IMR-90 (cell line): ENCODE measurements at regions not wholly inside any gene's neighbourhood (a gene's known extent, or its start where the extent isn't known, plus 50 kb on each side); places are given as distances from the start of the nearest gene placed in this dataset.

ENCODE experiments used
- ATAC-seq: fragments of 200-7000 bp; cut with Tn5 transposase; 2 replicates; pipeline ENCODE4 v1.9.1; 2020; ENCODE audit warnings: low read depth, mild to moderate bottlenecking, moderate library complexity
- BruUV-seq: library from RNA; stranded (reverse); fragments of 400-500 nt; replicated peaks from 2 replicates; lab custom pipeline; 2021; lab: Mats Ljungman, UMichigan
- CTCF ChIA-PET: fragments of 300-600 bp; formaldehyde crosslinking; extraction: SDS; loops from one replicate; lab custom pipeline; 2021; ENCODE audit warnings: antibody characterized with exemption; lab: Yijun Ruan, JAX
- POLR2A ChIA-PET: fragments of 300-600 bp; sonication (Branson Sonifier 250); formaldehyde crosslinking; loops from one replicate; lab custom pipeline; 2022; ENCODE audit warnings: antibody characterized with exemption; ENCODE audit not compliant: unreplicated experiment; lab: Charles Lee
- DNase-seq: peaks from one replicate; pipeline ENCODE4 v3.0.0; 2013
- H2AFZ ChIP-seq: replicated peaks from 2 replicates; pipeline ENCODE3; 2013; ENCODE audit warnings: low read length, mild to moderate bottlenecking; ENCODE audit not compliant: poor library complexity
- H2AK5ac ChIP-seq: 2 replicates; pipeline ENCODE4 v1.6.1; 2013; ENCODE audit warnings: low read depth, low read length, inconsistent platforms
- H2AK9ac ChIP-seq: replicated peaks from 2 replicates; pipeline ENCODE3; 2013; ENCODE audit warnings: mild to moderate bottlenecking, low read depth, low read length, moderate library complexity; ENCODE audit not compliant: poor library complexity
- H2BK120ac ChIP-seq: 2 replicates; pipeline ENCODE4 v1.6.1; 2013; ENCODE audit warnings: low read depth, low read length, inconsistent platforms
- H2BK15ac ChIP-seq: 3 replicates; pipeline ENCODE4 v1.6.1; 2013; ENCODE audit warnings: low read depth, low read length, inconsistent platforms
- H2BK20ac ChIP-seq: 2 replicates; pipeline ENCODE4 v1.6.1; 2013; ENCODE audit warnings: low read depth, mild to moderate bottlenecking, inconsistent platforms, low read length, moderate library complexity
- H2BK5ac ChIP-seq: 2 replicates; pipeline ENCODE4 v1.6.1; 2013; ENCODE audit warnings: mild to moderate bottlenecking, low read depth, low read length, inconsistent platforms; ENCODE audit not compliant: poor library complexity, severe bottlenecking
- H3K14ac ChIP-seq: replicated peaks from 2 replicates; pipeline ENCODE4 v1.6.1; 2013; ENCODE audit warnings: low read depth, low read length, inconsistent platforms
- H3K18ac ChIP-seq: 2 replicates; pipeline ENCODE4 v1.6.1; 2013; ENCODE audit warnings: low read depth, low read length, control low read depth
- H3K23ac ChIP-seq: 2 replicates; pipeline ENCODE4 v1.6.1; 2013; ENCODE audit warnings: low read depth, low read length, inconsistent platforms
- H3K27ac ChIP-seq: 2 replicates; pipeline ENCODE4 v1.5.1; 2013; ENCODE audit warnings: mild to moderate bottlenecking, control low read depth, low read length; ENCODE audit not compliant: insufficient read depth
- H3K27me3 ChIP-seq: 2 replicates; pipeline ENCODE4 v1.6.1; 2013; ENCODE audit warnings: low read length; ENCODE audit not compliant: control insufficient read depth, insufficient read depth
- H3K36me3 ChIP-seq: 2 replicates; pipeline ENCODE4 v1.6.1; 2013; ENCODE audit warnings: low read length, mixed read lengths; ENCODE audit not compliant: control insufficient read depth, insufficient read depth
- H3K4ac ChIP-seq: 2 replicates; pipeline ENCODE4 v1.6.1; 2013; ENCODE audit warnings: low read depth, low read length, inconsistent platforms
- H3K4me1 ChIP-seq: 2 replicates; pipeline ENCODE4 v1.6.1; 2013; ENCODE audit warnings: low read length, mixed read lengths; ENCODE audit not compliant: control insufficient read depth, insufficient read depth
- H3K4me2 ChIP-seq: 2 replicates; pipeline ENCODE4 v1.6.1; 2013; ENCODE audit warnings: low read depth, mild to moderate bottlenecking, control low read depth, low read length, moderate library complexity
- H3K4me3 ChIP-seq: 2 replicates; pipeline ENCODE4 v1.5.1; 2013; ENCODE audit warnings: low read depth, mild to moderate bottlenecking, control low read depth, low read length, moderate library complexity; ENCODE audit not compliant: insufficient read depth
- H3K56ac ChIP-seq: 2 replicates; pipeline ENCODE4 v1.6.1; 2013; ENCODE audit warnings: low read length, inconsistent platforms; ENCODE audit not compliant: insufficient read depth; ENCODE audit errors: extremely low read depth
- H3K79me1 ChIP-seq, 2 experiments: 2 replicates each; pipeline ENCODE4 v1.6.1; 2013; ENCODE audit warnings: low read length in 2 of 2, inconsistent platforms in 1 of 2, low read depth in 1 of 2
- H3K9ac ChIP-seq: 2 replicates; pipeline ENCODE4 v1.6.1; 2013; ENCODE audit warnings: low read depth, low read length, control low read depth
- H3K9me1 ChIP-seq: 2 replicates; pipeline ENCODE4 v1.6.1; 2013; ENCODE audit warnings: low read length, inconsistent platforms; ENCODE audit not compliant: insufficient read depth
- H3K9me3 ChIP-seq: 2 replicates; pipeline ENCODE4 v1.6.1; 2013; ENCODE audit warnings: low read length; ENCODE audit not compliant: control insufficient read depth, insufficient read depth
- H4K20me1 ChIP-seq: 2 replicates; pipeline ENCODE4 v1.6.1; 2013; ENCODE audit warnings: low read length, inconsistent platforms; ENCODE audit not compliant: insufficient read depth
- H4K5ac ChIP-seq: 2 replicates; pipeline ENCODE4 v1.6.1; 2013; ENCODE audit warnings: mild to moderate bottlenecking, low read depth, low read length, control low read depth
- H4K8ac ChIP-seq, 2 experiments: 2 replicates each; pipeline ENCODE4 v1.6.1; 2013; ENCODE audit warnings: low read depth in 2 of 2, low read length in 2 of 2, control low read depth in 1 of 2, inconsistent platforms in 1 of 2
- H4K91ac ChIP-seq: 2 replicates; pipeline ENCODE4 v1.6.1; 2013; ENCODE audit warnings: low read depth, low read length, inconsistent platforms; ENCODE audit not compliant: insufficient read depth
- FOS ChIP-seq: fragments of 150-350 bp; IDR thresholded peaks from 2 replicates; pipeline ENCODE4 v1.6.1; 2016; ENCODE audit warnings: low read depth, low read length
- POLR2A ChIP-seq: IDR thresholded peaks from 2 replicates; pipeline ENCODE4 v1.6.1; 2012; ENCODE audit warnings: mild to moderate bottlenecking, low read depth, low read length
- WGBS, 2 experiments: methylation state at CpG; one replicate each; pipeline versions ENCODE4 v1.1.5 to v1.1.7; 2013; ENCODE audit warnings: missing lambda C conversion rate in 2 of 2; ENCODE audit not compliant: insufficient read length in 1 of 2; ENCODE audit errors: extremely low coverage in 2 of 2; 5-methylcytosine and 5-hydroxymethylcytosine counted together
- dilution Hi-C: fragments of 300-500 bp; cut with HindIII; formaldehyde crosslinking; loops from one replicate; pipeline ENCODE4 v1.14.3; 2018; ENCODE audit warnings: low sequenced_read_pairs; ENCODE audit not compliant: unreplicated experiment
- in situ Hi-C: fragments of 300-500 bp; cut with MboI; formaldehyde crosslinking; loops from 3 replicates; pipeline ENCODE4 v1.14.3; 2019; ENCODE audit warnings: low sequenced_read_pairs, inconsistent platforms, mixed read lengths
- intact Hi-C: fragments of 100-400 bp; cut with micrococcal nuclease; formaldehyde crosslinking; loops from 2 replicates; pipeline ENCODE4 v1.10.0; 2022
- TF ChIP-seq, protein P1 (sequence below): fragments of 150-350 bp; IDR thresholded peaks from 2 replicates; pipeline ENCODE4 v1.6.1; 2016; ENCODE audit warnings: low read depth, mild to moderate bottlenecking, low read length, moderate library complexity, borderline replicate concordance
- TF ChIP-seq, protein P2 (sequence below): conservative IDR thresholded peaks from 2 replicates; pipeline ENCODE4 v1.5.1; 2012; ENCODE audit warnings: mild to moderate bottlenecking, low read depth, low read length, improper control_type of control experiment

GRCh38 chr16:49055824-49056545, 225.7 kb downstream of the CBLN1 start:
- WGBS, 2 experiments, result 69% methylated on average over 2 of the region's 6 CpGs; no CpG with 5 or more reads in 1 of the 2 experiments
- Histone ChIP-seq H3K4me1 (no peaks in the 10 kb centered on the region), H3K9me1 (no peaks in the 10 kb centered on the region), H2BK5ac (no peak overlapping the region), H3K23ac (no peak overlapping the region), H2BK15ac (no peak overlapping the region), H2AK9ac (no peak overlapping the region), H3K4me3 (no peak overlapping the region), H3K18ac (no peak overlapping the region), H3K9ac (no peak overlapping the region), H3K27ac (no peak overlapping the region), H3K56ac (no peak overlapping the region), H2AFZ (peak overlapping the region; percentile 36), H3K79me1 (no peaks in the 10 kb centered on the region), H4K8ac (no peak overlapping the region), H3K27me3 (no peaks in the 10 kb centered on the region; the same call in 1 of the 2 replicates), H2AK5ac (no peak overlapping the region), H3K36me3 (no peaks in the 10 kb centered on the region), H3K14ac (no peak overlapping the region), H4K5ac (no peak overlapping the region), H4K91ac (no peak overlapping the region), H4K20me1 (no peaks in the 10 kb centered on the region), H2BK120ac (no peak overlapping the region), H3K9me3 (no peaks in the 10 kb centered on the region), H2BK20ac (no peak overlapping the region), H3K4me2 (no peak overlapping the region), H3K4ac (no peak overlapping the region)
- intact Hi-C loops (no loop called here), dilution Hi-C loops (no loop called here), in situ Hi-C loops (no loop called here)
- CTCF ChIA-PET, result interaction anchor here (1.0 kb wide), 1 partner anchor 159 kb away, joined by 3 read pairs; no protein-coding TSS in a partner anchor
- POLR2A ChIA-PET, result no interaction called here
- DNase-seq, result no peak
- BruUV-seq, result no TSS peak
- no peak for ATAC-seq
- TF ChIP-seq FOS (no peak), POLR2A (no peak)
- TF ChIP-seq, protein P1, sequence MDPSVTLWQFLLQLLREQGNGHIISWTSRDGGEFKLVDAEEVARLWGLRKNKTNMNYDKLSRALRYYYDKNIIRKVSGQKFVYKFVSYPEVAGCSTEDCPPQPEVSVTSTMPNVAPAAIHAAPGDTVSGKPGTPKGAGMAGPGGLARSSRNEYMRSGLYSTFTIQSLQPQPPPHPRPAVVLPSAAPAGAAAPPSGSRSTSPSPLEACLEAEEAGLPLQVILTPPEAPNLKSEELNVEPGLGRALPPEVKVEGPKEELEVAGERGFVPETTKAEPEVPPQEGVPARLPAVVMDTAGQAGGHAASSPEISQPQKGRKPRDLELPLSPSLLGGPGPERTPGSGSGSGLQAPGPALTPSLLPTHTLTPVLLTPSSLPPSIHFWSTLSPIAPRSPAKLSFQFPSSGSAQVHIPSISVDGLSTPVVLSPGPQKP, result no peak
- TF ChIP-seq, protein P2, sequence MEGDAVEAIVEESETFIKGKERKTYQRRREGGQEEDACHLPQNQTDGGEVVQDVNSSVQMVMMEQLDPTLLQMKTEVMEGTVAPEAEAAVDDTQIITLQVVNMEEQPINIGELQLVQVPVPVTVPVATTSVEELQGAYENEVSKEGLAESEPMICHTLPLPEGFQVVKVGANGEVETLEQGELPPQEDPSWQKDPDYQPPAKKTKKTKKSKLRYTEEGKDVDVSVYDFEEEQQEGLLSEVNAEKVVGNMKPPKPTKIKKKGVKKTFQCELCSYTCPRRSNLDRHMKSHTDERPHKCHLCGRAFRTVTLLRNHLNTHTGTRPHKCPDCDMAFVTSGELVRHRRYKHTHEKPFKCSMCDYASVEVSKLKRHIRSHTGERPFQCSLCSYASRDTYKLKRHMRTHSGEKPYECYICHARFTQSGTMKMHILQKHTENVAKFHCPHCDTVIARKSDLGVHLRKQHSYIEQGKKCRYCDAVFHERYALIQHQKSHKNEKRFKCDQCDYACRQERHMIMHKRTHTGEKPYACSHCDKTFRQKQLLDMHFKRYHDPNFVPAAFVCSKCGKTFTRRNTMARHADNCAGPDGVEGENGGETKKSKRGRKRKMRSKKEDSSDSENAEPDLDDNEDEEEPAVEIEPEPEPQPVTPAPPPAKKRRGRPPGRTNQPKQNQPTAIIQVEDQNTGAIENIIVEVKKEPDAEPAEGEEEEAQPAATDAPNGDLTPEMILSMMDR, result no peak
